NCI-H82 (cell line): ENCODE measurements at regions not wholly inside any gene's neighbourhood (a gene's known extent, or its start where the extent isn't known, plus 50 kb on each side); places are given as distances from the start of the nearest gene placed in this dataset.

Source experiments
- DNase-seq: peaks from one replicate; lab custom pipeline; 2025; lab: John Stamatoyannopoulos, UW

DNA sequence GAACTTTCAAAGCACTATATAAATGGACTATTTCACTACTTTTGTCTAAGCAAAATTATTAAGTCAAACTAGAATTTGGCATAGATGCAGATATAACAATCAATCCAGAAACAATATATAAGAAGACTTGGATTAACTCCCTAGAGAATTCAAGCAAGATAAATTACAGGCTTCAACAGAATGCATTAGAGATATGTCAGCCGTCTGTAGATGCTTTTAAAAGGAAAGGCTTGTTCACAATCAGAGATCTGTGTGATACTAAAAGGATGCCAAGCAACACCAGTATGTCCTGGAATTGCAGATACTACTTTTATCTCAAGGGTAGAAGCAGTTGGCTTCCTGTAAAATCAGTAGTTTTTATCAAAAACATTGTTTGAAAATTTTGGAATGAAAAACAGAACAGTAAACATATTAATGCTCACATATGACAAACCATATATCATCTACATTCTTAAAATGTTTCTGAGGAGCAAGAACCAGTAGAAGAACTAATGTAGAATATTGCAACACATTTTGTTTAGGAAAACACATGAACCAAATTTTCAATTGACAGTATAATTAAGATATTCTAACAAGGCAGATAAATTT is 947.9 kb upstream of the LRRN3 start:
- no peak for DNase-seq

DNA sequence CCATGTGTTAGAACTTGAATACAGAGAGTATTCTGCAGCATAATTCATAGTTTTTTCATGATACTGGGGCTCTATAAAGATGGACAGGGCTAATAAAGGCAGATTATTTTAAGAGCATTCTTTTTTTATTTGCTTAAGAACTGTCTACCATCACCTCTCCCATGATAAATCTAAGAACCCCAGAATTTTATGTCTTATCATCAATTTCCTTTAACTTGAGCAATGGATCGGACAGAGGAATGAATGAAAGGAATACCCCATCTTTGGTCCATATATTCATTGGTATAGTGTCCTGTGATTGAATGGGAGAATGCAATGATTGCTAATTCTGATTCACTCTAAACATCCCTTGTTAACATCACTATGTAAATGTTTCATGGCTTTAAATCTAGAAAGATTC is 946.3 kb upstream of the LRRN3 start:
- no peak for DNase-seq

DNA sequence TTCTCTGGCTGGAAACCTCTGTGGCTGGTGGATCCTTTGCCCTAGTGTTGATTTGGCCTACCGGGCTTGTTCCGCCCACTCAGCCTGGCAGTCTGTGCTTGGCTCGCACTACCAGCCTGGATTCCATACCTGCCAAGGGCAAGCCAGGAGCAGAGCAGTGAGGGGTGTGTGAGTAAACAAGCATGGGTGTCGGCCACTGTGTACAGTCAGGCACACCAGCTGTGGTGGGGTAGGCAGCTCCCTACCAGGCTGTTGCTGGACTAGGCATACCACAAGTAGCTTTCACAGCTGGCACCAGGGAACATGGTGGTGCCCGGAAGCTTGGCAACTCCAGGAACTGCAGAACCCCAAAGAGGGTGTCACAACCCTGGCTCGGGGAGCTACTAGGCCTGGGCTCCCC is 942.9 kb upstream of the LRRN3 start:
- no peak for DNase-seq

GRCh38 chr7:110153222-110153621 is 937.7 kb upstream of the LRRN3 start:
- no peak for DNase-seq

- DNase-seq = peak; percentile 78
These were observed 934.4 kb upstream of the LRRN3 start for GRCh38 chr7:110156511-110156910.

DNA sequence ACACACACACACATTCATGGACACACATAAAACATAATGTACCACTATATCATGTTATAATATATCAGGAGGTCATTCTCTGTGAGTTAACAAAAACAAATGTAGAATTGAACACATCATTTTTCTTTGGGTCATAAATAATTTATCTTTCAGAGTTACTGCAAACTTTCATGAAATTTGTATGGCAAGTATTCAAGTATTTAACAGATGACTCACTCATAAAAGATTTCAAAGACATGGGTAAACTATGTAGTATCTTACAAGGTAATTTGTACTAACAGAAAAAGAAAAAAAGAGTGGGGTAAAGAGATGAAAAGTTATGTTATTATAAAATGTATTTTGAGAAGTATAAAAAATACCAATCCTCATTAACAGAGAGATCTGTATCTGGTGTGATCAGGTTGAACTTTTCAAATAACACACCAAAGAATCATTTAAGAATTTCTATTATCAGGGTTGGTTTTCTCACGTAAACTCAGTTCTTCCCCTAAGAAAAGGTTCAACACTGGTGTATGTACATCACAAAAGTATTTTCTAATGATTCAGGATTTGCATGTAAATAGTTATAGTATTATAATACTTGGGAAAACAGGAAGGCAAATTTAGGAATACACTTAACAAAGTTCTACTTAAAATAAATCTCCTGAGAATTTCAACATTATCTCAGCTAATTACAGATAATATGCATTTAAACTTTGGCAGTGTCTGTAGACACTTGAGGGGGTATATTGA is 933.1 kb upstream of the LRRN3 start:
- DNase-seq = no peak

DNA sequence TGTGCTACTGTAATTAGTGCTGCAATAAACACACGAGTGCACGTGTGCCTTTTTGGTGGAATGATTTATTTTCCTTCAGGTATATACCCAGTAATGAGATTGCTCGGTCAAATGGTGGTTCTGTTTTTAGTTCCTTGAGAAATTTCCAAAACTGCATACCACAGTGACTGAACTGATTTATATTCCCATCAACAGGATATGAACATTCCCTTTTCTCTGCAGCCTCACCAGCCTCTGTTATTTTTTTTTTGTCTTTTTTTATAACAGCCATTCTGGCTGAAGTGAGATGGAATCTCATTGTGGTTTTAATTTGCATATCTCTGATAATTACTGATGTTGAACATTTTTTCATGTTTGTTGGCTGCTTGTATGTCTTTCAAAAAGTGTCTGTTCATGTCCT is 922.9 kb upstream of the LRRN3 start:
- no peak for DNase-seq

DNA sequence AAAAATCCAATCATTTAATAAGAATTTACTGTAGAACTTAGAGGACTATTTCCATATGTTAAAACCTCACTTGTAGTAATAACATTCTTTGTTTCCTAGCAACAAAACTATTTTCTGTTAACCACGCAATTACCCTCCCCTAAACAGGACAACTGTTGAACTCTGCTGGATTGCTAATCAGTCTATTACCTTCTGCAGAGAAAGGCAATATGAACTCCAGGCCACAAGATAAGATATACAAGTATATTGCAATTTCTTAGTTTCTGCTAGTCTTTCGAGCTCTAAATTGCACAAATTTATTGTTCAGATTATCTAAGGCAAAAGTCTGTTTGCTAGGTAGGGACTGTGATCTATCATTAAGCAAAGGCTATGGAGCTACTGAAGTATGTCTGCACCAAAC is 920.1 kb upstream of the LRRN3 start:
- no peak for DNase-seq

DNA sequence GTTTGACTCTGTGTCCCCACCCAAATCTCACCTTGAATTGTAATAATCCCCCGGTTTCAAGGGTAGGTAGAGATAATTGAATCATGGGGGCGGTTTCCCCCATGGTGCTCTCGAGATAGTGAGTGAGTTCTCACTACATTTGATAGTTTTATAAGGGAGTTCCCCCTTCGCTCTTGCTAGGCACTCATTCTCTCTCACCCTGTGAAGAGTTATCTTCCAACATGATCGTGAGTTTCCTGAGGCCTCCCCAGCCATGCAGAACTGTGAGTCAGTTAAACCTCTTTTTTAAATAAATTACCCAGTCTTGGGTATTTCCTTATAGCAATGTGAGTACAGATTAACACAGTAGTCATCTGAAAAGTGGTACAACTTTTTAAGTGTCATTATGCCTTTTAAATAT is 913.5 kb upstream of the LRRN3 start:
- DNase-seq = no peak

GRCh38 chr7:110179037-110179436 is 911.9 kb upstream of the LRRN3 start:
- DNase-seq = no peak

DNA sequence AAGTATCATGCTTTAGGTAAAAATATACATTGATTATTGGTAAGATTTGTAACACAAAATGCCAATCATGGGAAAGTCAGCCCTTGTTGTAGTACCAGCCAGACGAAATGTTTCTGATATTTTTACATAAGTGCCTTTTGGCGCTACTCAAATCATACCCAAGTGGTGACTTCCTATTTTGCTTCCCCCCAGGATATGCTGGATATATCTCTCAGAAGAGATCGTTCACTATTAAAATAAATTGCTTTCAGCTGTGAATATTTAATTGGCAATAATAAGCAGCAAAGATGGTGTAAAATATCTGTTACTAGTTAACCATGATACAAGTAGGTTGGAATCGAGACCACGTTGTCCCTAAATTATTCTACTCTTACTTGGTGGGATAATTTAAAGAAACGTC is 909.2 kb upstream of the LRRN3 start:
- no peak for DNase-seq

- no peak for DNase-seq
These were observed 904.6 kb upstream of the LRRN3 start for GRCh38 chr7:110186334-110186733.

DNA sequence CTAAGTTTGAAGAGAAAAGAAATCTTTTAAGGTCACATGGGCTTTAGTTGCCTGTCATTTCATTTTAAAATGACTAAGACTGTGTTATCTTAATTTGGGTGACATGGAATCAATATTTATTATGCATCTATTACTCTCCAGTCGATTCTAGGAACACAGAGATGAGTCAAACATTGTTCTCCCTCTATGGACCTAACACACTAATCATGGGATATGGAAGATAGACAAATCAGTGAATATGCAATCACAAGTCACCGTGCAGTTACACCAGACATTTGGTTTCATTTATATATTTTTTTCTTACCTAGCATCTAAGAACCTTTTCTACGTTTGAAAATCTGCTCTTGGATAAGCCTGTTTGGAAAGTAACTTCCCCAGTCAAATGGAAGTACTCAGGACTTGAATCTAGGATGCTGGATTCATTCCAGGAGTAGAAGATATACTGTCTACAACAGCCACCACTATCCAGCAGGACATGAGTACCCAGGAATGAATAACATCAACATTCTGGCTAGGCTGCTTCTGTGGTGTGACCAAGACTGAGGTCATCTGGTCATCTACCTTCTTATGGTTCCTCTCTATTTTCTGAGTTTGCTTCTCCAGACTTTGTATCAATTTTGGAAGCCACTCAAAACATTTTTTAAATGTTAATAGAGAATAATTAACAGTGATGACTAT is 902.9 kb upstream of the LRRN3 start:
- no peak for DNase-seq

DNA sequence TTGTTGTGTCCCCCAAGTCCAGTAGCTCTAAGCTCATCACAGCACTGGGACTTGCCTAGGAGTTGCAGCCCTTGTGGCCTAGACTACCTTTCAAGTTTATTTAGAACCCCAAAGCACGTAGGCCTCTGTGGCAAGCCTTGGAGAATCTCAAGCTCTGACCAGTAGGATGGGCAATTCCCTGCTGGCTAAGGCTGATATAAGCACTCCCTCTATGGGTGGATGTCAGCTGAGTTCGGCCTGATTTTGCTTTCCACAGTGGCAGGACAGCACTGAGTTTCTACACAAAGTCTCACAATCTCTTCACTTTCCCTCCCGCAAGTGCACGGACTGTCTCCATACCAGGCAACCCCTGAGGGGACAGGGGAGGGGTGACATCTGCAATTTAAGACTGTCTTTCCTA is 886.4 kb upstream of the LRRN3 start:
- DNase-seq = peak; percentile 27

DNA sequence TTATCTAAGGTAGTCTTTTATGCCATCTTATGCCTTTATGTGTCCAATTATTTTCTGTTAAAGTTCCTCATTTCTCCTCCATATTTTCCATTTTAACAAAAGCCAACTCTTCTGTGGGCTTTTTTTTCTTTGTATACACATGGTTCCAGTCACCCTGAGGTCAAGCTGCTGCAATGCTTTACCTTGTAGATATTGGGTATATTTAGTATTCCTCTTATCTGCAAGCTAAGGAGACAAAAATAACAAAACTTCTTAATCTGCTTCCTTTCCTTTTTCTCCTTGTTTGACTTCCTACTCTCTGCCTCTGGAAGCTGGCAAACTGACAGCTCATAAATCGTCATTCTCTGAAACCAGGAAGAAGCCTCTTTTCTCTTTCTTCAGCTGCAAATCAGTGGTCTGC is 885.0 kb upstream of the LRRN3 start:
- DNase-seq = no peak

DNA sequence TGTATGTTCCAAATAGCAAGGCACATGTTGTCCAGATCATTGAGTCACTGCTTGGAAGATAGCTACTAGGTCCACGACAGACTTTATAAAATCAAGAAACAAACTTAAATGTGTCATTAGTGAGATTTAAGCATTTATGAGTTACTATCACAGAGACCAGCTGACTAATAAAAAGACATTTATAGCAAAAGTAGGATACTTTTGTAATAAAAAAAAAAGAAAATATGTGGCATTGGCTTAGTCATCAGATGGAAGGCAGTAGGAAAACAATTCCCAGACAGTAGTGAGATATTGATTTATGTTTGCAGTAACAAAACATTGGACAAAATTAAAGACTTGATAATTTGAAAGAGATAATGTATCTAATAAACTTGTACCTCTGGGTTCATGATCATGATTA is 881.0 kb upstream of the LRRN3 start:
- DNase-seq = no peak

- no peak for DNase-seq
These were observed 879.9 kb upstream of the LRRN3 start for GRCh38 chr7:110210941-110211608.

DNA sequence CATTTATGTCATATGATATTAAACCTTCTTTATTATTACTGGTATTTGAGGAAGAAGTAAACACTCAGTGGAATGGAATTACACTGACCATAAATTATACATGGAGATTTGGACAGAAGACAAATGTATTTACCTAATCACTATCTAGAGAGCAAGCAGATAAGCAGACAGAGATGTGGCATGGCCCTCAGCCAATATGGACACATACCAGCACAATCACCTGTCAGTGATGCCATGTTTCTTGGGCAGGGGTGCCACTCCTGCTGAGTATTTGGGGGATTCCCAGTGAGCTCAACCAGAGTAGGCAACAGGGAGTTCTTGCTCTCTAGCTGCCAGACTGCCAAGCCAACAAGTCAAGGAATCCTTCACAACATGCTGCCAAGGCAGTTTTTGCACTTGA is 866.3 kb upstream of the LRRN3 start:
- DNase-seq = no peak

- DNase-seq = no peak
These were observed 844.8 kb upstream of the LRRN3 start for GRCh38 chr7:110246118-110246517.

DNA sequence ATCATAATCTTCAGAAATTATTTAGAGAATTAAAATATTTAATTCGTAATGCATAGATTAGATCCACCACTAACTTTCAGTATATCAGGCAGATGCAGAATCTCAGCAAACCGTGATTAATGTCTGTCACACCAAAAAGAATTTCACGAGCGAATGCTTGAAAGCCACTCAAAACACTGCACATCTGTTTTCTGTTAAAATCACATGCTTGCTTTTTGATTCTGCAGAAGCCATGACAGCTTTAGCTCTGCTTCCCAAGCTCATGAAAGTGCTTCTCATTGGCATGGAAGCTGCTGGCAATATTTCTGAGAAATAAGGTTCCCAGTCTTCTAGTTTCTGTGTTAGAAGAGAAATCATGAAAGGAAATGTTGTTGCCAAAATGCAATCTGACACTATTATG is 837.8 kb upstream of the LRRN3 start:
- no peak for DNase-seq

DNA sequence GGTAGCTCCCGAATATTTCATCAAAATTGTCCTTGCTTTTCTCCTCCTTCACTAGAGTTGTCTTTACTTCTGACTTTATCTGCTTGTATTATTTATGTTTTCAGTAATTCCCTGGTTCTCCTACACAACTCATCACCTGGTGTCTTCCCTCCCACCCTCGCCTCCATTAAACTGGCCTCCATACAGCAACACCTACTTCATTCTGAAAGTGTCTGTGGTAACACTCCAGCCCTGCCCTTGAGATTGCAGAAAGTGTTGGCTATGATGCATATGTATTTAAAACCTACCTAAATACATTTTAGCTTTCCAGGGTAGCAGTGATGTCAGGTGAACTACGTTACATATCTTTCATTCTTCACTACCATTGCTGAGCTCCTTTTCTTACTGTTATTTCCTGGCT is 833.3 kb upstream of the LRRN3 start:
- DNase-seq = no peak

- DNase-seq = no peak
These were observed 828.7 kb upstream of the LRRN3 start for GRCh38 chr7:110262251-110262650.

DNA sequence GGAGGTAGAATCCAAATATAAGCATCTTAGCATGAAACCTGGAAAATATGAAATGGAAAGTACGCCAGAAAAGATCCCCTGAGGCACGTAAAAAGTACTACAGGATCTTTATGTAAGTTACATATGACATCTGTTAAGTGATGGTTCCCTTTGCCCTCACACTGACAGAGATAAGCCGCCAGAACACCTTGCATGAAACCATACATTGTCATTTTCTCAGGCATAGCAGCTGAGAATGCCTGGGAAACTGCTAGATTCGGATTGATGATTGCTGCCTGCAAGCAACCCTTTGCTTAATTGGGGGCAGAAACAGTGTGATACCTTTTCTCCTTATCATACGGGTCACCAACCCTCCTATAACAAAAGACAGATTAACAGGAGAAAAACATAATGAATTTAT is 826.6 kb upstream of the LRRN3 start:
- DNase-seq = no peak
